Panc1 (cell line): ENCODE measurements at regions not wholly inside any gene's neighbourhood (a gene's known extent, or its start where the extent isn't known, plus 50 kb on each side); places are given as distances from the start of the nearest gene placed in this dataset.

Source experiments
- ATAC-seq: fragments of 200-7000 bp; cut with Tn5 transposase; 2 replicates; pipeline ENCODE4 v1.9.1; 2020; ENCODE audit warnings: mild to moderate bottlenecking, moderate library complexity
- BruUV-seq: library from RNA; stranded (reverse); fragments of 400-500 nt; replicated peaks from 2 replicates; lab custom pipeline; 2021; lab: Mats Ljungman, UMichigan
- CTCF ChIA-PET: fragments of 300-600 bp; sonication (Branson Sonifier 250); formaldehyde crosslinking; loops from one replicate; lab custom pipeline; 2022; ENCODE audit warnings: antibody characterized with exemption; lab: Charles Lee
- POLR2A ChIA-PET: fragments of 300-600 bp; sonication (Branson Sonifier 250); formaldehyde crosslinking; loops from one replicate; lab custom pipeline; 2022; ENCODE audit warnings: antibody characterized with exemption; lab: Charles Lee
- DNase-seq: peaks from one replicate; pipeline ENCODE4 v3.0.0-alpha.2; 2010; ENCODE audit warnings: low read depth, low spot score
- H3K27ac ChIP-seq: 2 replicates; pipeline ENCODE4 v1.5.1; 2011; ENCODE audit warnings: mild to moderate bottlenecking, low read length, inconsistent platforms
- H3K27me3 ChIP-seq: fragments of 200-500 bp; sonication (Bioruptor generic); 2 replicates; pipeline ENCODE4 v1.6.0; 2014; ENCODE audit warnings: low read length, inconsistent platforms; ENCODE audit not compliant: control insufficient read depth, insufficient read depth
- H3K36me3 ChIP-seq: fragments of 200-500 bp; sonication (Bioruptor generic); 2 replicates; pipeline ENCODE4 v1.5.1; 2014; ENCODE audit warnings: inconsistent platforms, mild to moderate bottlenecking, low read length, moderate library complexity; ENCODE audit not compliant: control insufficient read depth, insufficient read depth
- H3K4me1 ChIP-seq: 2 replicates; pipeline ENCODE4 v1.5.1; 2011; ENCODE audit warnings: inconsistent platforms, mild to moderate bottlenecking, low read length, moderate library complexity; ENCODE audit not compliant: control insufficient read depth, insufficient read depth
- H3K4me3 ChIP-seq, 2 experiments: 2 replicates each; pipeline ENCODE4 v1.5.1; 2011 to 2012; ENCODE audit warnings: low read depth in 2 of 2, low read length in 2 of 2, mild to moderate bottlenecking in 2 of 2, inconsistent platforms in 1 of 2, moderate library complexity in 1 of 2
- H3K9me3 ChIP-seq: fragments of 200-500 bp; sonication (Bioruptor generic); 2 replicates; pipeline ENCODE4 v1.5.1; 2014; ENCODE audit warnings: low read depth, mild to moderate bottlenecking, inconsistent platforms, low read length, moderate library complexity; ENCODE audit not compliant: control insufficient read depth, insufficient read depth
- POLR2AphosphoS5 ChIP-seq: IDR thresholded peaks from 2 replicates; pipeline ENCODE4 v1.6.1; 2012; ENCODE audit warnings: mild to moderate bottlenecking, low read depth, low read length, moderate library complexity
- SIN3A ChIP-seq: IDR thresholded peaks from 2 replicates; pipeline ENCODE4 v1.6.1; 2012; ENCODE audit warnings: low read depth, mild to moderate bottlenecking, low read length, moderate library complexity, borderline replicate concordance; ENCODE audit not compliant: insufficient read depth
- TCF7L2 ChIP-seq: IDR thresholded peaks from 2 replicates; pipeline ENCODE4 v1.6.1; 2011; ENCODE audit warnings: mild to moderate bottlenecking, low read depth, low read length, inconsistent platforms
- in situ Hi-C: cut with HindIII; loops from 2 replicates; pipeline ENCODE4 v1.10.0; 2016; ENCODE audit warnings: low sequenced_read_pairs, low pct_unique_long_range_greater_than_20kb
- intact Hi-C: fragments of 100-400 bp; cut with micrococcal nuclease; formaldehyde crosslinking; loops from one replicate; pipeline ENCODE4 v1.10.0; 2022; ENCODE audit not compliant: unreplicated experiment
- TF ChIP-seq, protein P1 (sequence below), 2 experiments: IDR thresholded peaks; 2 replicates each; pipeline ENCODE4 v1.6.1; 2011 to 2012; ENCODE audit warnings: low read depth in 2 of 2, control low read depth in 1 of 2, low read length in 1 of 2, mild to moderate bottlenecking in 1 of 2, moderate library complexity in 1 of 2; ENCODE audit not compliant: insufficient read depth in 1 of 2
- TF ChIP-seq, protein P2 (sequence below): fragments of 450-650 bp; IDR thresholded peaks from 2 replicates; pipeline ENCODE4 v1.5.1; 2017; ENCODE audit warnings: mild to moderate bottlenecking

DNA sequence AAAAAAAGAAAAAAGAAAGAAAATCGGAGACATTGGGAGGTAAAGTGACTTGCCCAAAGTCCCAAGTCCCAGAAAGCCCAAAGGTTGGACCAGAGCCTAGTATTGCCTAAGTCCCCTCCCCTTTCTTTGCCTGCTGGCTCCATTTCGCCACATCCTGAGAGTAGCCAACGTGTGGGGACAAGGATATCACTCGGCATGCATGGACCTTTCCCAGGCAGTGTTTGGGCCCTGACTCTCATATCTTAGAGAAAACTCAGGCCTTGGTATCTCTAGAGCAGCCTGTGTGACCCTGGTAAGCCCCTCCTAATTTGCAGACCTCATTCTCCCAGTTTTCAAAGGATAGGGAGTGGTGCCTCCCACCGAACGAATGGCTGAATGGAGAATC lies 294.2 kb upstream of the ZMIZ1 start:
- intact Hi-C loops, result loop anchor here (10.0 kb wide), 1 partner anchor 190 kb away; no protein-coding TSS in a partner anchor
- H3K27me3 ChIP-seq, result no peaks in the 10 kb centered on the region
- no peak for ATAC-seq
- H3K4me3 ChIP-seq, result no peak overlapping the region
- CTCF ChIA-PET, result interaction anchor here (0.7 kb wide), 1 partner anchor 234 kb away, joined by 3 read pairs; no protein-coding TSS in a partner anchor
- no peak for DNase-seq
- no TSS peak for BruUV-seq
- H3K9me3 ChIP-seq, result no peaks in the 10 kb centered on the region
- POLR2A ChIA-PET, result no interaction called here
- H3K27ac ChIP-seq, result peak overlapping the region; percentile 41; the same call in 1 of the 2 replicates
- no peaks in the 10 kb centered on the region for H3K36me3 ChIP-seq
- H3K4me1 ChIP-seq, result peaks cover 45% of the 10 kb centered on the region
- in situ Hi-C loops, result no loop called here
- TF ChIP-seq, protein P1, sequence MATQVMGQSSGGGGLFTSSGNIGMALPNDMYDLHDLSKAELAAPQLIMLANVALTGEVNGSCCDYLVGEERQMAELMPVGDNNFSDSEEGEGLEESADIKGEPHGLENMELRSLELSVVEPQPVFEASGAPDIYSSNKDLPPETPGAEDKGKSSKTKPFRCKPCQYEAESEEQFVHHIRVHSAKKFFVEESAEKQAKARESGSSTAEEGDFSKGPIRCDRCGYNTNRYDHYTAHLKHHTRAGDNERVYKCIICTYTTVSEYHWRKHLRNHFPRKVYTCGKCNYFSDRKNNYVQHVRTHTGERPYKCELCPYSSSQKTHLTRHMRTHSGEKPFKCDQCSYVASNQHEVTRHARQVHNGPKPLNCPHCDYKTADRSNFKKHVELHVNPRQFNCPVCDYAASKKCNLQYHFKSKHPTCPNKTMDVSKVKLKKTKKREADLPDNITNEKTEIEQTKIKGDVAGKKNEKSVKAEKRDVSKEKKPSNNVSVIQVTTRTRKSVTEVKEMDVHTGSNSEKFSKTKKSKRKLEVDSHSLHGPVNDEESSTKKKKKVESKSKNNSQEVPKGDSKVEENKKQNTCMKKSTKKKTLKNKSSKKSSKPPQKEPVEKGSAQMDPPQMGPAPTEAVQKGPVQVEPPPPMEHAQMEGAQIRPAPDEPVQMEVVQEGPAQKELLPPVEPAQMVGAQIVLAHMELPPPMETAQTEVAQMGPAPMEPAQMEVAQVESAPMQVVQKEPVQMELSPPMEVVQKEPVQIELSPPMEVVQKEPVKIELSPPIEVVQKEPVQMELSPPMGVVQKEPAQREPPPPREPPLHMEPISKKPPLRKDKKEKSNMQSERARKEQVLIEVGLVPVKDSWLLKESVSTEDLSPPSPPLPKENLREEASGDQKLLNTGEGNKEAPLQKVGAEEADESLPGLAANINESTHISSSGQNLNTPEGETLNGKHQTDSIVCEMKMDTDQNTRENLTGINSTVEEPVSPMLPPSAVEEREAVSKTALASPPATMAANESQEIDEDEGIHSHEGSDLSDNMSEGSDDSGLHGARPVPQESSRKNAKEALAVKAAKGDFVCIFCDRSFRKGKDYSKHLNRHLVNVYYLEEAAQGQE (IDR thresholded peaks at IDR 0.05; ENCODE audit: insufficient read depth in 1 of 2, low read depth in 2 of 2, low read length in 1 of 2), result no peak
- TF ChIP-seq, protein P2, sequence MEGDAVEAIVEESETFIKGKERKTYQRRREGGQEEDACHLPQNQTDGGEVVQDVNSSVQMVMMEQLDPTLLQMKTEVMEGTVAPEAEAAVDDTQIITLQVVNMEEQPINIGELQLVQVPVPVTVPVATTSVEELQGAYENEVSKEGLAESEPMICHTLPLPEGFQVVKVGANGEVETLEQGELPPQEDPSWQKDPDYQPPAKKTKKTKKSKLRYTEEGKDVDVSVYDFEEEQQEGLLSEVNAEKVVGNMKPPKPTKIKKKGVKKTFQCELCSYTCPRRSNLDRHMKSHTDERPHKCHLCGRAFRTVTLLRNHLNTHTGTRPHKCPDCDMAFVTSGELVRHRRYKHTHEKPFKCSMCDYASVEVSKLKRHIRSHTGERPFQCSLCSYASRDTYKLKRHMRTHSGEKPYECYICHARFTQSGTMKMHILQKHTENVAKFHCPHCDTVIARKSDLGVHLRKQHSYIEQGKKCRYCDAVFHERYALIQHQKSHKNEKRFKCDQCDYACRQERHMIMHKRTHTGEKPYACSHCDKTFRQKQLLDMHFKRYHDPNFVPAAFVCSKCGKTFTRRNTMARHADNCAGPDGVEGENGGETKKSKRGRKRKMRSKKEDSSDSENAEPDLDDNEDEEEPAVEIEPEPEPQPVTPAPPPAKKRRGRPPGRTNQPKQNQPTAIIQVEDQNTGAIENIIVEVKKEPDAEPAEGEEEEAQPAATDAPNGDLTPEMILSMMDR, result no peak
- TF ChIP-seq TCF7L2 (no peak), SIN3A (no peak)

DNA sequence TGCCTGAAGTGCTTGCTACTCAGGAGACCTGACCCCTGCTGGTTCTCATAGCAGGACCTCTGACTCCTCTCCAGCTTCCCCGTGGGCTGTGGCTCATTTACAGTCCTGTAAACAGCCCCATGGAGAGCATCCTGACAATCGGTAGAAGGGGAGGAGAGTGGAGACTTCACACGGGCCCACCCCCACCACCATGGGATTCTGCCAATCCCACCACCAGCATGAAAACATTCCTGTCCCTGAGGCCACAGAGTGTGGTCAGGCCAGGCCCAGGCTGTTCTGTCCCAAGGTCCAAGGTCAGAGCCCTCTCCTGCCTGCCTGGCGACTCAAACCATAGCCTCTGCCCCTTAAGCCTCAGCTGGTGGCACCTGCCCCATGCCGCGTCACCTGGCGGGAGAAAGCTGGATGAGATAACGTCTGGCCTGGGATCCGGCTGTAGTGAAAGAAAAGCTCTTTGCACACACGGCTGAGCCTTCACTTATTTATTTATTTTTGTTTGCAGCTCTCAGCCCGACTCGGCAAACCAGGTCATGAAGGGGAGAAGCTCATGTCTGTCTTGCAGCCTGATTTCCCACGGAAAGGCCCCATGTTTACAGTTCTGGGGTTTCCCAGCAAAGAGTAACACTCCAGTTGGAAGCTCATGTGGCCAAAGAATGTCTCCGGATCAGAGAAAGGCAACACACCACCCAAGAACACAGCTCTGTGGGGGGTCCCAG lies 293.6 kb upstream of the ZMIZ1 start:
- no peak for DNase-seq
- CTCF ChIA-PET, result interaction anchor here (0.6 kb wide), 1 partner anchor 351 kb away, joined by 3 read pairs; no protein-coding TSS in a partner anchor
- no peaks in the 10 kb centered on the region for H3K9me3 ChIP-seq
- POLR2A ChIA-PET, result no interaction called here
- H3K4me3 ChIP-seq, result no peak overlapping the region
- H3K4me1 ChIP-seq, result peaks cover 45% of the 10 kb centered on the region
- BruUV-seq, result no TSS peak
- no peaks in the 10 kb centered on the region for H3K27me3 ChIP-seq
- ATAC-seq, result peak; percentile 69
- intact Hi-C loops (loop anchor here (10.0 kb wide), 1 partner anchor 190 kb away; no protein-coding TSS in a partner anchor), in situ Hi-C loops (no loop called here)
- H3K27ac ChIP-seq, result peak overlapping the region; percentile 65
- TF ChIP-seq, protein P2, result no peak
- TF ChIP-seq POLR2AphosphoS5, result no peak
- TF ChIP-seq SIN3A, result no peak
- TF ChIP-seq, protein P1 (IDR thresholded peaks at IDR 0.05; ENCODE audit: insufficient read depth in 1 of 2, low read depth in 2 of 2, low read length in 1 of 2), result no peak
- peak; percentile 46; the same call in 1 of the 2 replicates for TF ChIP-seq TCF7L2
- H3K36me3 ChIP-seq, result no peaks in the 10 kb centered on the region
